ENCODE measurements at regions not wholly inside any gene's neighbourhood (a gene's known extent, or its start where the extent isn't known, plus 50 kb on each side); places are given as distances from the start of the nearest gene placed in this dataset.

- DNase-seq, result no peak
These were observed 731.0 kb downstream of the SLITRK6 start for GRCh38 chr13:85068231-85068630.

- no peak for DNase-seq
These were observed 759.0 kb downstream of the SLITRK6 start for GRCh38 chr13:85040215-85040614.

- DNase-seq, result no peak
These were observed 767.4 kb downstream of the SLITRK6 start for GRCh38 chr13:85031771-85032170.

GRCh38 chr13:85028035-85028434 is 771.2 kb downstream of the SLITRK6 start:
- no peak for DNase-seq

GRCh38 chr13:85019121-85019520 is 780.1 kb downstream of the SLITRK6 start:
- no peak for DNase-seq

DNA sequence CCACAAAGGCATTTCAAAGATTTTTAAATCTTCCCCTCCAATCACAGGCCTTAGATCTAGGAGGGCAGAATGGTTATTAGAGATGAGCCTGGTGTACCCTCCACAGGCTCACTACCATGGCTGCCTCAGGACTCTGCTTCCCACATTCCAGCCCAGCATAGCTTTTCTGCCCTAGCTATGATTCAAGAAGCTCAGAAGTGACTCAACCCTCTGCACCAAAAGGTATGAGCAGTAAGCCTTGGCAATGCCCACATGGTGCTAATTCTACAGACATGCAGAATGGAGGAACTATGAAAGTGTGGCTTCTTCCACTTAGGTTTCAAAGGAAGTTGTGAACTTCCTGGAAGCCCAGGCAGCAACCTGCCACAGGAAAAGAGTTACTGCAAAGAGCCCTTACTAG is 786.2 kb downstream of the SLITRK6 start:
- DNase-seq, result no peak

DNA sequence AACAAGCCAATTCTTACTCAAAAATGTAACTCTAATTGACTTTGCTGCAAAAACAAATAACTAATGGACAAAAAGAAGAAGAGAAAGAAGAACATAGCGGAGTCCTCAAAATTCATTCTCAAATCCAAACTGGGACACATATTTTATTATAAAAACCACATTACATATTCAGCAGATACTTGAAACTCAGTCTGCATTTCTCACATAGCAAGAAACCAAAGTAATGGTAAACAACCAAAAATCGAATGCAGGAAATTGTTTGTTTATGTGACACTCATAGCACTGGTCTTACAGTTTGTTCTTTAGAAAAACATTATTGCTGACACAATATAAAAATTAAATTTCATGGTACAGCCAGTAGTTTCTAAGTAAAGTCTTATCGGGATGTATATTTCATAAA is 789.8 kb downstream of the SLITRK6 start:
- no peak for DNase-seq

- no peak for DNase-seq
These were observed 800.0 kb downstream of the SLITRK6 start for GRCh38 chr13:84999252-84999651.

DNA sequence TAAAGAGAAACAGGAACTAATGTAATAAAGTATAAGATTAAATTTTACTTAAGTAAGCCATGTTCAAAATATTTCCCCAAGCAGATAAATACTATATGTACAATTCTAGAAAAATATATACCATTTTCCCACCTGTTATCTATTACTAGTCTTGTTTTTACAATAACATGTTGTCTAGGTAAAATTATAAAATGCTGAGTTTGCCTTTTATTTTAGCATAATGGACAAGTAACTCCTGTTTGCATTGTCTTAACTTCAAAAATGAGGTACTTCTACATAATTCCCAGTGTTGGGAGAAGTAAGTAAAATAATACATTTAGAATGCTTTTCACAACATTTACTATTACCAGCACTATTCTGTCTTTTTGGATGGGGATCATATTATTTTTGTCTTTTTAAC is 800.5 kb downstream of the SLITRK6 start:
- no peak for DNase-seq

DNA sequence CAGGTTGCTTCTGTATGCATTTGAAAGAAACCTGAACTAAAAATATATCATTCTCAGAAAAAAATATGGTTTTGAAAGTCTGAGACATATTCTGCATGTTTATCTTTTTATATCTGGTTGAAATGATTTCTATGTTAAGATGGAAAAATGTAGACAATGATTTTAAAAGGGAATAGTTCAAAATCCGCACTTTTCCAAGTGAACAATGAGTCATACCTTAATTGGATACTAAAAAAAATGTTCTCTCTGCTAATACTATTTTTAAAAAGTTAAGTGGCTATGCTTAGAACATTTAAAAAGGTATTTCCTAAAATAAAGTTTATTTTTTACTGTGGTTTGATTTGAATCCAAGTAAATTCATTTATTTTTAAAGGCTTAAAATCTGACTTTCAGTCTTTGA is 801.4 kb downstream of the SLITRK6 start:
- DNase-seq, result no peak

GRCh38 chr13:84994582-84994981 is 804.6 kb downstream of the SLITRK6 start:
- DNase-seq, result no peak

- DNase-seq, result no peak
These were observed 813.4 kb downstream of the SLITRK6 start for GRCh38 chr13:84985860-84986259.

DNA sequence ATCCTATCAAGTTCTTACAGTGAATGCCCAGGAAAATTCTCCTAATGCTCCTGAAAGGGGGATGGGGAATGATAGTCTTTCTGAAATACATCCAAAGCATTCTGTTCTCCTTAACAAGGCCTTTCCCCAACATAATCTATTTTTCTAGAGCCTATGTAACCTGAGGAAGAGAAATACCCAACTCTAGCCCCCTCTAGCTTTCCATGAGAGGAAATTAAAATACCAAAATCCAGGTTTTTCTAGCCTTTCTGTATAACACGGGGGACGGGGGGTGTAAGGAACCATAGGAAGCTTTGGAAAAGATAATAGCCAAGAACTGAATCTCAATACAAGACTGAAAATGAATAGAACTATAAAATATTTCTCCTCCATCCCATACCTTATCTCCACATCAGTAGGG is 815.9 kb downstream of the SLITRK6 start:
- DNase-seq, result no peak

DNA sequence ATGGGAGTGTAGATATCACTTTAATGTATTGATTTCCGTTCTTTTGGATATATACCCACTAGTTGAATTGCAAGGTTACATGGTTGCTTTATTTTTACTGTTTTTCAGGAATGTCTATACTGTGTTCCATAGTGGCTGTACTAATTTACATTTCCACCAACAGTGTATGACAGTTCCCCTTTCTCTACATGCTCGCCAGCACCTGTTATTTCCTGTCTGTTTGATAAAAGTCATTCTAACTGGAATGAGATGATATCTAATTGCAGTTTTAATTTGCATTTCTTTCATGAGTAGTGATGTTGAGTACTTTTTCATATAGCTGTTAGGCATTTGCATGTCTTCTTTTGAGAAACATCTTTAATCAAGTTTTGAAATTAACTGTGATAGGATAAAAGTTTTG is 818.6 kb downstream of the SLITRK6 start:
- no peak for DNase-seq

GRCh38 chr13:84978851-84979250 is 820.4 kb downstream of the SLITRK6 start:
- DNase-seq, result no peak

DNA sequence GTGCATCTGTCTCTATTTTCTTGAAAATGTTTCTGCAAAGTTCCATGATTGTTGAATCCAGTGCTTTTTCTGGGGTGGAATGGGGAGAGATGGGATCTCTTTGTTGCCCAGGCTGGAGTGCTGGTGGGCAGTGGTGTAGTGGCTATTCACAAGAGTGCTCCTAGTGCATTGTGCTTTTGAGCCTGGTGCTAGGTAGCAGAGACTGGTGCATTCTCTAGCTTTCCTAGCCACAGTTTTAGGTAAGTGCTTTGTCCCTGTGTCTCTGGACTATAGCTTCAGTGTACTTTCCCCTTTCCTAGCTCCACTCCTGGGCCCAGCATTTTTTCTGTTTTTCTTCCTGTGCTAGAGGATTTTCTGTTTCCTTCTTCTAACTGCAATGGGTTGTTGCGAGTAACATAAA is 825.6 kb downstream of the SLITRK6 start:
- no peak for DNase-seq

DNA sequence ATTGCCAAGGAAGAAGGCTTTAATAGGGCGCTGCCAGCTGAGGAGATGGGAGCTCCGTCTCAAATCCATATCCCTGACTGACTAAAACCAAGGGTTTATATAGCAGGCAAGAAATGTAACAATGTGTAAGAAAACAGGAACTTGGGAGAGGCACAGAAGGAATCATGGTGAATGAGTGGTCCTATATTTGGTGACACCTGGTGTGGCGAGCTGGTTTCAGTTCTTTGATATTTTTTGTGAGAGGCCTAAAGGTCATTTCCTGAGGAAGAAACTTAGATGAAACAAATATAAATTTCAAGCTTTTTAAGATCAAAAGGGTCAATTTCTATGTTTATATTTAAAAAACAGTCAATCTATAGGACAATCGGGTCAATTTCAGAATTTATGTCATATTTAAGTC is 826.3 kb downstream of the SLITRK6 start:
- no peak for DNase-seq

GRCh38 chr13:84962849-84963248 is 836.4 kb downstream of the SLITRK6 start:
- DNase-seq, result no peak

DNA sequence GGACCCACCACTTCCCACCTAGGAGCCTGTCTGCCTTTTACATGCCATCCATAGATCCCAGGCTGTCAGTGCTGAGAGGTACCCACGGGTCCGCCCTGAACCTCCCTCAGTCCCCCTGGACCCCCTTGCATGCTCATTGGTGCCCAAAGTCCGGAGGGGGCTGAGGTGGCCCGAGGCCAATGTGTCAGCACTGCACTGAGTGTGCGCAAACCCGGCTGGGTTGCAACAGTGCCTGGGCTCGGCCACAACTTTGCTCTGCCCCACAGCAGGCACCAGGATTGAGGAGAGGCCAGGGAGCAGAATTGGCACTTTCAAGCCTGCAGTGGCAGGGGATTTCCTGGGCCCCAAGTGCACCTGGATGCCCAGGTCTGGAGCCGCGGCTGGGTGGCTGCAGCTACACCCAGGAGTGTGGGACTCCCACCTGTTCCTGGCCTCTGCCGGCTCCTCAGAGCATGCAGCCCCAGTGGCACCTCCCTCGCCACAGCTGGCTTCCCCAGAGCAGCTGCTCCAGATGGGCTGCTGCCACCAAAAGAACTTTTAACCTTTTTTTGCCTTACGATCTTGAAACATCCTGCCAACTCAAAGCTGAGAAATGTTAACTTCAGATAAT is 837.0 kb downstream of the SLITRK6 start:
- DNase-seq, result no peak

DNA sequence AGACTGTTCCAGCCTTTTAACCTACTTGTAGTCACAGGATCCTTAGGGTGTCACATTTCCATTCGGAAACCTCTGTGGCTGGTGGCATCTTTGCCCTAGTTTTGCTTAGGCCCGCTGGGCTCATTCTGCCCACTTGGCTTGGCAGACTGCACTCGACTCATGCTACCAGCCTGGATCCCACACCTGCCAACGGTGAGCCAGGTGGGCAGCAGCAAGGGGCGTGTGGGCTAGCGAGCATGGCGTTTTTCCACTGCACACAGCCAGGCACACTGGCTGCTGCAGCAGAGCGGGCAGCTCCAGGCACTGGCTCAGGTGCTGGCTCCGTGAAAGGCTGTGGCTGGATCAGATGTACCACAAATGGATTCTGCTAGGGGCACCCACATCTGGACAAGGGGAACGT is 838.2 kb downstream of the SLITRK6 start:
- DNase-seq, result no peak

DNA sequence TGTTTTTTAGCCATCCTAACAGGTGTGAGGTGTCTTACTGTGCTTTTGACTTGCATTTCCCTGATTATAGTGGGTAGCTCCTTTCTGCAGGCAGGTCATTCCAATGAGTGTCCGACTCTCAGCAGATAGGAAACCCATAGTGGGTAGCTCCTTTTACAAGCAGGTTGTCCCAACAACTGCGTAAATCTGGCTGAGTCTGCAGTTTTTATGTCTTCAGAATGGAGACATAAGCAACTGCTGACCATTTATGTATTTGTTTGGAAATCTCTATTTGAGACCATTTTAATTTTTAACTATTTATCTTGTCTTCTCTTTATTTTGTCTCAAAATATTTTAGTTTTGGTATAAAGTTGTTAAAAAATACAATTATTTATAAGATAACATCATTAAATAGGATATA is 839.4 kb downstream of the SLITRK6 start:
- DNase-seq, result no peak

GRCh38 chr13:84954636-84955035 is 844.6 kb downstream of the SLITRK6 start:
- no peak for DNase-seq

DNA sequence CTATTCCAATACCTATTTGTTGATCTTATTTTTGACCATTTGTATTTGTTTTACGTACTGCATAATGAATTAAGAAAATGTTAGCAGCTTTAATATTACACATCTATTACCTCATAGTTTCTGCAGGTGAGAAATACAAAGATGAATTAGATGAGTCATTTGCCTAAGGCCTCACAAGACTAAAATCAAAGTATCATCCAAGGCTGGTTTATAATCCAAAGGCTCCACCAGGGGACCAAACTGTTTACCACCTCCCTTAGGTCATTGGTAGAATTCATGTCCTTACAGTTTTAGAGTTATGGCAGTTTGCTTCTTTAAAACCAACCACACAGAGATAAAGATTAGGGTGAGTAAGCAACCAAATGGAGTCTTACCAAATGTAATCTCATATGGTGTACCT is 848.1 kb downstream of the SLITRK6 start:
- no peak for DNase-seq

DNA sequence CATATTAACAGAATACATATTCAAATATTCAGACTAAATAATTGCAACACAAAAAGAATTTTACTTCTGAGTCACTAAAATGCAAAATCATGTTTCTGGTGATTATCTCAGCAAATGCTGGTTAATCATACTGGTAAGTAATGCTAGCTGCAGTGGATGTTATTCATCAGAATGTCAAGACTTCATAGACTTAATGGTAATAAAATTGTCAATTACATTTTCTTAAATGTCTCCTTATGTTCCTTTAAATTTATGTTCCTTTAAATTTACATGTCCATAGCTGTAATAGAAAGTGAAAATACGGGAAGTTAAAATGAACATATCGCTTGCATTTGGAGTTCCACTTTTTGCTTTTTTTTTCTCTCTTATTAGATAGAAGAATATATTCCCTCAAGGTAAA is 853.0 kb downstream of the SLITRK6 start:
- no peak for DNase-seq

DNA sequence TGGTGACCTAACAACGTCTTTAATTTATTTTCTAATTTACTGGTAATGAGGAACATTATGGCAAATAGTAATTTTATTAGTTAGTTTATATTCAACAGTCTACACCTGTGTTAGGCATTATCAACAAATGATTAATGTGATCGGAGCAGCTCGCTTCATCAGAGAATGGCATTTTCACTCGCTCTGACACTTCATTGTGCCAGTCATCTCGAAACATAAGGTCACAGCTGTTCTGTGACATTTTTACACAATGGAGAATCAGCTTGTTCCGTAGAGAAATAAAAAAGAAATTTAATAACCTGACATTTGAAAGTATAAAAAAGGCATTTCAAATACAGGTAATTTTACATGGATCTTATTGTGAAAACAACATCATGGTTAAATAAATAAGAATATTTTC is 858.4 kb downstream of the SLITRK6 start:
- DNase-seq, result no peak

DNA sequence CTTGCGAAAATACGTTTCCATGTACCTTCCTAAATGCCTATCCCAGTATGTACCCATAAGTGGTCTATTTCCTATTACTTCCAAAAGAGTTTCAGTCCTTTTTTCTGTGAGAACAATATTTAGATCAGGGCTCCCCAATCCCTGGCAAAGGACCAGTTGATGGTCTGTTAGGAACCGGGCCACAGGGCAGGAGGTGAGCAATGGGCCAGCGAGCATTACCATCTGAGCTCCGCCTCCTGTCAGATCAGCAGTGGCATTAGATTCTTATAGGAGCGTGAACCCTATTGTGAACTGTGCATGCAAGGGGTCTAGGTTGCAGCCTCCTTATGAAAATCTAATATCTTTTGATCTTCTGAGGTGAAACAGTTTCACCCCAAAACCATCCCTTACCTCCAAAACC is 859.1 kb downstream of the SLITRK6 start:
- no peak for DNase-seq

All from central memory CD4-positive, alpha-beta T cell (primary cell).